HEK293T (cell line): ENCODE measurements at regions not wholly inside any gene's neighbourhood (a gene's known extent, or its start where the extent isn't known, plus 50 kb on each side); places are given as distances from the start of the nearest gene placed in this dataset.

Source experiments
- CTCF ChIA-PET: fragments of 350-600 bp; formaldehyde crosslinking; extraction: SDS; loops from one replicate; lab custom pipeline; 2021; ENCODE audit warnings: antibody characterized with exemption, inconsistent platforms; lab: Yijun Ruan, JAX
- POLR2A ChIA-PET: fragments of 350-600 bp; formaldehyde crosslinking; extraction: SDS; loops from one replicate; lab custom pipeline; 2020; ENCODE audit warnings: antibody characterized with exemption, inconsistent platforms; lab: Yijun Ruan, JAX
- DNase-seq: peaks from one replicate; pipeline ENCODE4 v3.0.0; 2012; ENCODE audit warnings: mixed read lengths; ENCODE audit errors: extremely low spot score
- ARNT ChIP-seq: fragments of 450-650 bp; IDR thresholded peaks from 2 replicates; pipeline ENCODE4 v1.6.1; 2017; ENCODE audit warnings: mild to moderate bottlenecking
- BHLHE40 ChIP-seq: fragments of 450-650 bp; IDR thresholded peaks from 2 replicates; pipeline ENCODE4 v1.6.1; 2016; ENCODE audit warnings: mild to moderate bottlenecking, moderate library complexity, borderline replicate concordance
- CTBP1 ChIP-seq: fragments of 450-650 bp; IDR thresholded peaks from 2 replicates; pipeline ENCODE4 v1.6.1; 2016; ENCODE audit warnings: borderline replicate concordance
- ELF4 ChIP-seq: fragments of 450-650 bp; IDR thresholded peaks from 2 replicates; pipeline ENCODE4 v1.6.1; 2017; ENCODE audit warnings: antibody characterized with exemption
- FOXA1 ChIP-seq: fragments of 450-650 bp; IDR thresholded peaks from 2 replicates; pipeline ENCODE4 v1.6.1; 2016; ENCODE audit warnings: mild to moderate bottlenecking
- FOXK2 ChIP-seq: fragments of 450-650 bp; IDR thresholded peaks from 2 replicates; pipeline ENCODE4 v1.6.1; 2016; ENCODE audit warnings: mild to moderate bottlenecking
- FOXM1 ChIP-seq: fragments of 450-650 bp; IDR thresholded peaks from 2 replicates; pipeline ENCODE4 v1.6.1; 2017; ENCODE audit warnings: mild to moderate bottlenecking, borderline replicate concordance
- HDGF ChIP-seq: fragments of 450-650 bp; IDR thresholded peaks from 2 replicates; pipeline ENCODE4 v1.6.1; 2017; ENCODE audit warnings: antibody characterized with exemption, borderline replicate concordance
- L3MBTL2 ChIP-seq: fragments of 450-650 bp; conservative IDR thresholded peaks from 2 replicates; pipeline ENCODE4 v1.6.1; 2016; ENCODE audit warnings: mild to moderate bottlenecking
- LEF1 ChIP-seq: fragments of 450-650 bp; IDR thresholded peaks from 2 replicates; pipeline ENCODE4 v1.6.1; 2017; ENCODE audit warnings: mild to moderate bottlenecking, borderline replicate concordance
- NFRKB ChIP-seq: fragments of 450-650 bp; IDR thresholded peaks from 2 replicates; pipeline ENCODE4 v1.6.1; 2016; ENCODE audit warnings: mild to moderate bottlenecking, moderate library complexity
- SP1 ChIP-seq: fragments of 450-650 bp; IDR thresholded peaks from 2 replicates; pipeline ENCODE4 v1.6.1; 2017
- SUZ12 ChIP-seq: fragments of 450-650 bp; IDR thresholded peaks from 2 replicates; pipeline ENCODE4 v1.6.1; 2016; ENCODE audit warnings: mild to moderate bottlenecking
- TARDBP ChIP-seq: fragments of 450-650 bp; IDR thresholded peaks from 2 replicates; pipeline ENCODE4 v1.6.1; 2016
- ZNF384 ChIP-seq: fragments of 450-650 bp; IDR thresholded peaks from 2 replicates; pipeline ENCODE4 v1.6.1; 2016
- TF ChIP-seq, protein P1 (sequence below): fragments of 450-650 bp; IDR thresholded peaks from 2 replicates; pipeline ENCODE4 v1.6.1; 2016

DNA sequence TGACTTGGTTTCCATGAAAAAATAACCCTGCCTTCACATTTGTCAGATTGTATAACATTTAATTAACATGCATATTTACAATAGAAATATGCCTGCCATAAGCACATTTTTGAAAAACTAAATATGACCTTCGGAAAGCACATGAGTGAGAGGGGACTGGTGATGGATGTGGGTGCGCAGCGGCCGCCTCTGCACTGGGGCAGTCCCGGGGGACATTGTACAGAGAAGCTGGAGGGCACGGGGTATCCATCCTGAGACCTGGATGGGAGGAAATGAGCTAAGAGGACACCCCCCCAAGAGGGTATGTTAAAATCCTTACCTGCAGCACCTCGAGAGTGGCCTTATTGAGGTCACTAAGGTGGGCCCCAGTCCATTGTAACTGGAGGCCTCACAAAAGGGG, 161.3 kb upstream of the IRX4 start:
- ChIA-PET CTCF (no interaction called here), POLR2A (no interaction called here)
- TF ChIP-seq ARNT (no peak), L3MBTL2 (no peak), SUZ12 (no peak), FOXM1 (no peak), CTBP1 (no peak), NFRKB (no peak), LEF1 (no peak), TARDBP (no peak), ELF4 (no peak), FOXA1 (no peak), SP1 (no peak), ZNF384 (no peak), HDGF (no peak), BHLHE40 (no peak), FOXK2 (no peak)
- TF ChIP-seq, protein P1, sequence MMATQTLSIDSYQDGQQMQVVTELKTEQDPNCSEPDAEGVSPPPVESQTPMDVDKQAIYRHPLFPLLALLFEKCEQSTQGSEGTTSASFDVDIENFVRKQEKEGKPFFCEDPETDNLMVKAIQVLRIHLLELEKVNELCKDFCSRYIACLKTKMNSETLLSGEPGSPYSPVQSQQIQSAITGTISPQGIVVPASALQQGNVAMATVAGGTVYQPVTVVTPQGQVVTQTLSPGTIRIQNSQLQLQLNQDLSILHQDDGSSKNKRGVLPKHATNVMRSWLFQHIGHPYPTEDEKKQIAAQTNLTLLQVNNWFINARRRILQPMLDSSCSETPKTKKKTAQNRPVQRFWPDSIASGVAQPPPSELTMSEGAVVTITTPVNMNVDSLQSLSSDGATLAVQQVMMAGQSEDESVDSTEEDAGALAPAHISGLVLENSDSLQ: no peak
- no peak for DNase-seq

DNA sequence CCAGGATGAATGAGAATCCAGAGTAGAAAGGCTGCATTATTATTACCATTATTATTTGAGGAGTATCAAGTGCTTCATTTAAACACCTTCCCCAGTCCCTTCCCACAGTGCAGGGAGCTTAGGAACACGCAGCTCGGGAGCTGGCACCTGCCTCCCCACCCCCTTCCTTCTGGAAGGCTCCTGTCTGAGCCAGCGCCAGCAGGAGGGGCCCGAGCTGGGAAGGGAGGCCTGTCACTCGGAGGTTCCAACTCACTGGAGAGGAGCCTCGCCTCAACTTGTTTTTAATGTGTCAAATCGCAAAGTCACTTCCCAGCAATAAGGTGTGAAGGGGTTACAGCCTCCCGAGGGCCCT, 156.4 kb upstream of the IRX4 start:
- POLR2A ChIA-PET: no interaction called here
- CTCF ChIA-PET: interaction anchor here (0.9 kb wide), 1 partner anchor 276 kb away, joined by 3 read pairs; no protein-coding TSS in a partner anchor
- TF ChIP-seq SP1 (no peak), SUZ12 (no peak), FOXA1 (no peak), L3MBTL2 (no peak), FOXM1 (no peak), CTBP1 (no peak), BHLHE40 (no peak), ARNT (no peak), FOXK2 (no peak), LEF1 (no peak), ELF4 (no peak), TARDBP (no peak), NFRKB (no peak), ZNF384 (no peak), HDGF (no peak)
- TF ChIP-seq, protein P1: no peak
- no peak for DNase-seq

GRCh38 chr5:2038321-2039179, 155.8 kb upstream of the IRX4 start:
- ChIA-PET CTCF (interaction anchor here (0.9 kb wide), 1 partner anchor 275 kb away, joined by 3 read pairs; no protein-coding TSS in a partner anchor), POLR2A (no interaction called here)
- DNase-seq: peak; percentile 82
- TF ChIP-seq HDGF: no peak
- TF ChIP-seq ELF4: no peak
- no peak for TF ChIP-seq FOXM1
- TF ChIP-seq NFRKB: no peak
- TF ChIP-seq TARDBP: no peak
- no peak for TF ChIP-seq CTBP1
- no peak for TF ChIP-seq BHLHE40
- TF ChIP-seq FOXA1: no peak
- no peak for TF ChIP-seq SP1
- no peak for TF ChIP-seq LEF1
- no peak for TF ChIP-seq FOXK2
- no peak for TF ChIP-seq L3MBTL2
- no peak for TF ChIP-seq ZNF384

GRCh38 chr5:2036885-2037284, 154.2 kb upstream of the IRX4 start:
- TF ChIP-seq CTBP1: no peak
- no peak for TF ChIP-seq FOXM1
- TF ChIP-seq HDGF: no peak
- TF ChIP-seq L3MBTL2: no peak
- no peak for TF ChIP-seq LEF1
- no peak for TF ChIP-seq TARDBP
- no peak for TF ChIP-seq SP1
- TF ChIP-seq, protein P1: no peak
- no peak for TF ChIP-seq NFRKB
- TF ChIP-seq SUZ12: no peak
- TF ChIP-seq BHLHE40: no peak
- no peak for TF ChIP-seq ZNF384
- TF ChIP-seq FOXA1: no peak
- no peak for TF ChIP-seq FOXK2
- TF ChIP-seq ELF4: no peak
- TF ChIP-seq ARNT: no peak
- DNase-seq: no peak
- ChIA-PET CTCF (interaction anchor here (0.6 kb wide), 1 partner anchor 8 kb away, joined by 4 read pairs; no protein-coding TSS in a partner anchor), POLR2A (no interaction called here)

DNA sequence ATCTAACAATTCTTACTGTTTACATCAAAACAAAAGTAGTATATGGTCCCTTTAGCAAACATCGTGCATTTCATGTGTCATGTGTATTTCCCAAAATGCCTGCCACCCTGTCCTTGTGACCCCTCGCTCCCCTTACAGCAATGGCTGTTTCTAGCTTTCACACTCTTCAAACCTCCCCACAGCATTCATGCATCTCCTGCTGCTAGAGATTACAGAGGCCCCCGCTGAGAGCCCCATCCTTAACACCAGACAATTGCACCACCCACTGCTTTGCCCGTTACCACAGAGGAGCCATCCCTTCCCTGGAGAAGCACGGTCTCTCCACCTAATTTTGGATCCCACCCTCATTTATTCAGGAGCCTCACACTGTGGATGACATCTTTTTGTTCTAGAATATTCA, 149.7 kb upstream of the IRX4 start:
- ChIA-PET POLR2A (no interaction called here), CTCF (no interaction called here)
- no peak for TF ChIP-seq LEF1
- no peak for TF ChIP-seq SP1
- TF ChIP-seq BHLHE40: no peak
- no peak for TF ChIP-seq L3MBTL2
- no peak for TF ChIP-seq ARNT
- no peak for TF ChIP-seq CTBP1
- TF ChIP-seq, protein P1: no peak
- TF ChIP-seq NFRKB: no peak
- no peak for TF ChIP-seq SUZ12
- no peak for TF ChIP-seq HDGF
- TF ChIP-seq FOXA1: no peak
- TF ChIP-seq FOXK2: no peak
- no peak for TF ChIP-seq FOXM1
- no peak for DNase-seq
